ENCODE measurements at regions not wholly inside any gene's neighbourhood (a gene's known extent, or its start where the extent isn't known, plus 50 kb on each side); places are given as distances from the start of the nearest gene placed in this dataset.

- TF ChIP-seq ZNF138 (CRISPR knock-in tag; conservative IDR thresholded peaks at IDR 0.05) (no peak), IRF1 (CRISPR knock-in tag; IDR thresholded peaks at IDR 0.05) (no peak), CTCF (IDR thresholded peaks at IDR 0.05) (no peak), KAT7 (CRISPR knock-in tag; IDR thresholded peaks at IDR 0.05; ENCODE audit: borderline replicate concordance) (no peak), FOXP4 (CRISPR knock-in tag; IDR thresholded peaks at IDR 0.05) (no peak), ESRRA (CRISPR knock-in tag; IDR thresholded peaks at IDR 0.05; ENCODE audit: borderline replicate concordance) (no peak), ZBTB43 (CRISPR knock-in tag; IDR thresholded peaks at IDR 0.05) (no peak), MAX (CRISPR knock-in tag; IDR thresholded peaks at IDR 0.05) (no peak), ZNF512 (CRISPR knock-in tag; IDR thresholded peaks at IDR 0.05; ENCODE audit: borderline replicate concordance) (no peak)
- TF ChIP-seq, protein P1, sequence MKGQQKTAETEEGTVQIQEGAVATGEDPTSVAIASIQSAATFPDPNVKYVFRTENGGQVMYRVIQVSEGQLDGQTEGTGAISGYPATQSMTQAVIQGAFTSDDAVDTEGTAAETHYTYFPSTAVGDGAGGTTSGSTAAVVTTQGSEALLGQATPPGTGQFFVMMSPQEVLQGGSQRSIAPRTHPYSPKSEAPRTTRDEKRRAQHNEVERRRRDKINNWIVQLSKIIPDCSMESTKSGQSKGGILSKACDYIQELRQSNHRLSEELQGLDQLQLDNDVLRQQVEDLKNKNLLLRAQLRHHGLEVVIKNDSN (CRISPR knock-in tag; IDR thresholded peaks at IDR 0.05): no peak
- TF ChIP-seq, protein P2, sequence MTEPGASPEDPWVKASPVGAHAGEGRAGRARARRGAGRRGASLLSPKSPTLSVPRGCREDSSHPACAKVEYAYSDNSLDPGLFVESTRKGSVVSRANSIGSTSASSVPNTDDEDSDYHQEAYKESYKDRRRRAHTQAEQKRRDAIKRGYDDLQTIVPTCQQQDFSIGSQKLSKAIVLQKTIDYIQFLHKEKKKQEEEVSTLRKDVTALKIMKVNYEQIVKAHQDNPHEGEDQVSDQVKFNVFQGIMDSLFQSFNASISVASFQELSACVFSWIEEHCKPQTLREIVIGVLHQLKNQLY (CRISPR knock-in tag; IDR thresholded peaks at IDR 0.05): no peak
- TF ChIP-seq, protein P3, sequence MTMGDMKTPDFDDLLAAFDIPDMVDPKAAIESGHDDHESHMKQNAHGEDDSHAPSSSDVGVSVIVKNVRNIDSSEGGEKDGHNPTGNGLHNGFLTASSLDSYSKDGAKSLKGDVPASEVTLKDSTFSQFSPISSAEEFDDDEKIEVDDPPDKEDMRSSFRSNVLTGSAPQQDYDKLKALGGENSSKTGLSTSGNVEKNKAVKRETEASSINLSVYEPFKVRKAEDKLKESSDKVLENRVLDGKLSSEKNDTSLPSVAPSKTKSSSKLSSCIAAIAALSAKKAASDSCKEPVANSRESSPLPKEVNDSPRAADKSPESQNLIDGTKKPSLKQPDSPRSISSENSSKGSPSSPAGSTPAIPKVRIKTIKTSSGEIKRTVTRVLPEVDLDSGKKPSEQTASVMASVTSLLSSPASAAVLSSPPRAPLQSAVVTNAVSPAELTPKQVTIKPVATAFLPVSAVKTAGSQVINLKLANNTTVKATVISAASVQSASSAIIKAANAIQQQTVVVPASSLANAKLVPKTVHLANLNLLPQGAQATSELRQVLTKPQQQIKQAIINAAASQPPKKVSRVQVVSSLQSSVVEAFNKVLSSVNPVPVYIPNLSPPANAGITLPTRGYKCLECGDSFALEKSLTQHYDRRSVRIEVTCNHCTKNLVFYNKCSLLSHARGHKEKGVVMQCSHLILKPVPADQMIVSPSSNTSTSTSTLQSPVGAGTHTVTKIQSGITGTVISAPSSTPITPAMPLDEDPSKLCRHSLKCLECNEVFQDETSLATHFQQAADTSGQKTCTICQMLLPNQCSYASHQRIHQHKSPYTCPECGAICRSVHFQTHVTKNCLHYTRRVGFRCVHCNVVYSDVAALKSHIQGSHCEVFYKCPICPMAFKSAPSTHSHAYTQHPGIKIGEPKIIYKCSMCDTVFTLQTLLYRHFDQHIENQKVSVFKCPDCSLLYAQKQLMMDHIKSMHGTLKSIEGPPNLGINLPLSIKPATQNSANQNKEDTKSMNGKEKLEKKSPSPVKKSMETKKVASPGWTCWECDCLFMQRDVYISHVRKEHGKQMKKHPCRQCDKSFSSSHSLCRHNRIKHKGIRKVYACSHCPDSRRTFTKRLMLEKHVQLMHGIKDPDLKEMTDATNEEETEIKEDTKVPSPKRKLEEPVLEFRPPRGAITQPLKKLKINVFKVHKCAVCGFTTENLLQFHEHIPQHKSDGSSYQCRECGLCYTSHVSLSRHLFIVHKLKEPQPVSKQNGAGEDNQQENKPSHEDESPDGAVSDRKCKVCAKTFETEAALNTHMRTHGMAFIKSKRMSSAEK (CRISPR knock-in tag; IDR thresholded peaks at IDR 0.05; ENCODE audit: borderline replicate concordance): no peak
Observed at GRCh38 chr13:90120026-90120425, 1227.5 kb upstream of the MIR17HG start.
